ENCODE measurements at regions not wholly inside any gene's neighbourhood (a gene's known extent, or its start where the extent isn't known, plus 50 kb on each side); places are given as distances from the start of the nearest gene placed in this dataset.

GRCh38 chr3:22360970-22361369, 610.0 kb upstream of the ZNF385D start:
- TF ChIP-seq AHR (CRISPR knock-in tag; IDR thresholded peaks at IDR 0.05) = no peak
- TF ChIP-seq ZBTB25 (CRISPR knock-in tag; IDR thresholded peaks at IDR 0.05) = no peak
- no peak for TF ChIP-seq FUBP1 (CRISPR knock-in tag; IDR thresholded peaks at IDR 0.05; ENCODE audit: borderline replicate concordance)
- no peak for TF ChIP-seq MTERF4 (CRISPR knock-in tag; IDR thresholded peaks at IDR 0.05)
- TF ChIP-seq GFI1 (CRISPR knock-in tag; IDR thresholded peaks at IDR 0.05; ENCODE audit: borderline replicate concordance) = no peak
- no peak for TF ChIP-seq ZNF577 (CRISPR knock-in tag; IDR thresholded peaks at IDR 0.05; ENCODE audit: borderline replicate concordance, low read depth)
- TF ChIP-seq FOXJ3 (CRISPR knock-in tag; IDR thresholded peaks at IDR 0.05; ENCODE audit: borderline replicate concordance) = no peak
- TF ChIP-seq NCOA5 (CRISPR knock-in tag; IDR thresholded peaks at IDR 0.05) = no peak
- no peak for TF ChIP-seq ZNF232 (CRISPR knock-in tag; IDR thresholded peaks at IDR 0.05; ENCODE audit: borderline replicate concordance)
- no peak for TF ChIP-seq MIER2 (CRISPR knock-in tag; IDR thresholded peaks at IDR 0.05)
- TF ChIP-seq MAFF (IDR thresholded peaks at IDR 0.05; ENCODE audit: low read depth, low read length) = no peak
- no peak for TF ChIP-seq ZNF670 (CRISPR knock-in tag; IDR thresholded peaks at IDR 0.05; ENCODE audit: borderline replicate concordance)
- no peak for TF ChIP-seq ZFP36 (IDR thresholded peaks at IDR 0.05; ENCODE audit: borderline replicate concordance, low read depth, low read length, partially characterized antibody)
- Histone ChIP-seq H3K79me2 (ENCODE audit: insufficient read depth, low read length) (no peaks in the 10 kb centered on the region), H4K20me1 (ENCODE audit: insufficient read depth, low read length) (no peaks in the 10 kb centered on the region), H3K9ac (ENCODE audit: insufficient read depth, low read depth, low read length) (no peak overlapping the region), H3K4me2 (ENCODE audit: low read depth, low read length) (no peak overlapping the region), H3K4me3 (replicated peaks in 1 of 3; ENCODE audit: insufficient read depth in 1 of 3, low read depth in 2 of 3, low read length in 3 of 3) (no peak overlapping the region), H3K27me3 (ENCODE audit: control insufficient read depth in 1 of 2, insufficient read depth in 2 of 2, low read length in 2 of 2) (no peaks in the 10 kb centered on the region), H2AFZ (ENCODE audit: low read length) (no peak overlapping the region), H3K36me3 (replicated peaks in 1 of 2; ENCODE audit: control insufficient read depth in 1 of 2, insufficient read depth in 2 of 2, low read length in 2 of 2) (no peaks in the 10 kb centered on the region), H3K27ac (ENCODE audit: extremely low read length, insufficient read depth, low read length) (no peak overlapping the region), H3K9me3 (ENCODE audit: low read length) (no peaks in the 10 kb centered on the region), H3K4me1 (ENCODE audit: insufficient read depth, low read length) (no peaks in the 10 kb centered on the region)
- no TSS peak for BruUV-seq (replicated peaks)
- ATAC-seq = no peak
- in situ Hi-C loops (cut with HindIII; ENCODE audit: extremely low pct_ligation_motif_present, low pct_unique_long_range_greater_than_20kb) = no loop called here
- no peak for DNase-seq (ENCODE audit: low spot score)
- no peak for FAIRE-seq
- POLR2A ChIA-PET = no interaction called here
- 22% methylated on average over 2 of the region's 2 CpGs for WGBS (ENCODE audit: low lambda C conversion rate)
- CTCF ChIA-PET (ENCODE audit: low intra/inter-chr PET ratio, low total read pairs) = no interaction called here
- intact Hi-C loops (cut with micrococcal nuclease; ENCODE audit: unreplicated experiment) = no loop called here

All from HepG2 (cell line).